NCI-H2029 (cell line): ENCODE measurements at regions not wholly inside any gene's neighbourhood (a gene's known extent, or its start where the extent isn't known, plus 50 kb on each side); places are given as distances from the start of the nearest gene placed in this dataset.
"Not testable (repeated sequence)": the region's sequence is repeated elsewhere in the genome, so short reads cannot be mapped to it uniquely, and the experiment has no call there.

ENCODE experiments used
- DNase-seq: peaks from one replicate; lab custom pipeline; 2025; lab: John Stamatoyannopoulos, UW

DNA sequence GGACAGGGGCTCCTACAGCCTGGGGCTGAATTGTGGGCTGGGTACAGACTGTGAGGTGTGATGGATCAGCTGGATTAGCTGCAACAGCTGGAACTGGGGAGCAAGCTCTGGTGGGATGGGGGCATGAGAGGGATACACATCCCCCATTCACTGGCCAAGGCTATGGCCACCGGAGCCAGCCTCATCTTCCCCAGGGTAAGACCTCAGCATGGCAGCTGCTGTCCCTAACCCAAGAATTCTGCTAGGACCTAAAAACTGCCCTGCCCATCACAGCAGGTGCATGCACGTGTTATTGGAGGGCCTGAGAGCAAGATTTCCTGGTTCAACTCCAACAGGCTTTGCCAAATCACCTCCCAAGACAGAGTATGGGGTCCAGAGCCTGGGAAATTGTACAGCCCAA lies 258.6 kb upstream of the AGTR2 start:
- DNase-seq, result no peak

DNA sequence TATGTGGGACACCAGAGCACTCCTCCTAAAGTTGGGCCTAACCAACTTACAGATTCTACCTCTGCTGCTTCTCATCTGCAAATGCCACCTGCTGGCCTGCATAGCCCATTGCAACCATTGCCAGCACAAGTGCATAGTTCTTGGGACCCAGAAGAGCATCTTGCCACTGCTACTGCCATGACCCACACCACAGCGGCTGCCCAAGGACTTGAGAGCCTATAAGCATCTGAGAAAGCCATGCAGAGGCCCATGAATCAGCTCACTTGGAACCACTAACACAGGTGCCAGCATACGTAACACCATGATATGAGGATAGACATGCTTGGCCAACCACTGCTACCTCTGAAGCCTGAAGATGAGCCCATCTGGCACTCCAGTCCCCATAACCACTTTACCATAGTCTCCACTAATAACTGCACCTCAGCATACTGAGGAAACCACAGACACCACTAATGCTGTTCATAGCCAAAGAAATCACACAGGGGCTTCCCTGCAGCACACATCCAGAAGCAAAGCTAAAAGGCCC lies 258.1 kb upstream of the AGTR2 start:
- DNase-seq, result no peak

DNA sequence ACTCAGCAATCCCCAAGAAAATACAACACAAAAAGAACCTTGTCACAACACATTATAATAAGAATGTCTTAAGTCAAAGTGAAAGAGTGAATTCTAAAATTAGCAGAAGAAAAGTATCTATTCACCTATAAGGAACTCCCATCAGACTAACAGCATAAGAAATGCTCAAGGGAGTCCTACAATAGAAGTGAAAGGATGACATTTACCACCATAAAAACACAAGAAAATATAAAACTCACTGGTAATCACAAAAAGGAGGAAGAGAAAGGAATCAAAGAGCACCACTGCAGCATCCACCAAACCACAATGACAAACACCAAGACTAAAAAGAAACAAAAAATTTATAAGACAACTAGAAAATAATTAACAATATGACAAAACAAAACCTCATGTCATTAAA lies 257.0 kb upstream of the AGTR2 start:
- no peak for DNase-seq

DNA sequence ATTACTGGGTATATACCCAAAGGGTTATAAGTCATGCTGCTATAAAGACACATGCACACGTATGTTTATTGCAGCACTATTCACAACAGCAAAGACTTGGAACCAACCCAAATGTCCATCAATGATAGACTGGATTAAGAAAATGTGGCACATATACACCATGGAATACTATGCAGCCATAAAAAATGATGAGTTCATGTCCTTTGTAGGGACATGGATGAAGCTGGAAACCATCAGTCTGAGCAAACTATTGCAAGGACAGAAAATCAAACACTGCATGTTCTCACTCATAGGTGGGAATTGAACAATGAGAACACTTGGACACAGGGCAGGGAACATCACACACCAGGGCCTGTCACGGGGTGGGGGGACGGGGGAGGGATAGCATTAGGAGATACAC lies 254.9 kb upstream of the AGTR2 start:
- DNase-seq, result not testable (repeated sequence)

DNA sequence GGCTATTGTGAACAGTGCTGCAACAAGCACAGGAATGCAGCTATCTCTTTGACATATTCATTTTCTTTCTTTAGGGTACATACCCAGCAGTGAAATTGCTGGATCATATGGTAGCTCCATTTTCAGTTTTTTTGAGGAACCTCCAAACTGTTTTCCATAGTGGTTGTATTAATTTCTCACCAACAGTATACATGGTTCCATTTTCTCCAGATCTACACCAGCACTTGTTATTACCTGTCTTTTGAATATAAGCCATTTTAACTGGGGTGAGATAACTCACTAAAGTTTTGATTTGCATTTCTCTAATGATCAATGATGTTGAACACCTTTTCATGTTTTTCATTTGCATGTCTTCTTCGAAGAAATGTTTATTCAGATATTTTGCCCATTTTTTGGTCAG lies 241.1 kb upstream of the AGTR2 start:
- no peak for DNase-seq

DNA sequence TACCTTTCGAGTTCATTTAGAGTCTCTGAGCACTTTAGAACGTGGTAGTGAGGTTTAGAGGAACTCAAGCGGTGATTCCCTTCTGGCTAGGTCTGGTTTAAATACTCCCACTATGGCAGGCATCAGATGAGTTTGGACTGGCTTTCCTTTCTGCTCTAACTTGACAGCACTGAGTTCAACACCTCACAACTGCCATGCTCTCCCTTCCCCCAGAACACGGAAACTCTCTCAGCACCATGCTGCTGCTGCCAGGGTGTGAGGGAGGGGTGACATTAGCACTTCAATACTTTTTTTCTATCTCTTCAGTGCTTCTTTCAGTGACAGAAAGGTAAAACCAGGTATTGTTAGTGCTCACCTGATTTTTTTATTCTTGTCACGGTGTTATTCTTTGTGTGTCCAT lies 234.5 kb upstream of the AGTR2 start:
- DNase-seq, result no peak

DNA sequence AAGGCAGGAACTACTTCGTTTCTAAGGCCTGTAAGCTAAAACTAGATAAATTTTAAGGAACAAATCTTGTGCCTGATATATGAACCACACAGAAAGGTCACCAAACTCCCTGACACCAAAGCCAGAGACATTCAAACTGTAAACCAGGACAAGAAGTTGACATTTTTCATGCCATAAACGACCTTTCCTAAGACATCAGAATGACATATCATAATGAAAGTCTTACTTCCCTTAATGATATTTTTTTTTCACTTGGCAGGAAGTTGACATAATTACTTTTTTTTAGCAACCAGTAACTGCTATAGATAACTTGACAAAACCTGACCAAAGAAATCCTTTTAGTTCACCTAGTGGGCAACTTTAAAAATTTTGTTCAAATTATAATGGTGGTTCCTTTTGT lies 231.5 kb upstream of the AGTR2 start:
- DNase-seq, result no peak

DNA sequence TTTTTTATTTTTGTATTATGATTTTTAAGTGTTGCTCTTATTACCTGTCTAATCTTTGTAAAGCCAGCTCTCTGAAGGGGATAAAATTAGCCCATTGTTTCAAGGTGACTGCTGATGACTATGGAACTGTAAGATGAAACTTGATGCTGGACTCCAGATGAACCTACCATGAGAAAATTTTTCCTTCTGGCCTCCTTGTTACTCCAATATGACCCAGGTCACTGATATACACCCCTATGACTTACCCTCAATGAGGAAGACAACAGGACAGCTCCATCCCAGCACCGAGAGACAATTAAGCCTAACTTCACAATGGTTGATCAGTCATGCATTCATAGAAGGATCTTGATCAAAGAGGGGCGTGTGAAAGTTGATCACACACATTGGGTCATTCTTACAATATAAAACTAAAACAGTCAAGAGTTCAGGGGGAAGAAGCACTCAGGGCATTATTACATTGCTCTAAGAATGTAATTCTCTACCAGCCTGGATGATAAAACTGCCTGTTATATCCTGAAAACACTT lies 230.8 kb upstream of the AGTR2 start:
- no peak for DNase-seq

DNA sequence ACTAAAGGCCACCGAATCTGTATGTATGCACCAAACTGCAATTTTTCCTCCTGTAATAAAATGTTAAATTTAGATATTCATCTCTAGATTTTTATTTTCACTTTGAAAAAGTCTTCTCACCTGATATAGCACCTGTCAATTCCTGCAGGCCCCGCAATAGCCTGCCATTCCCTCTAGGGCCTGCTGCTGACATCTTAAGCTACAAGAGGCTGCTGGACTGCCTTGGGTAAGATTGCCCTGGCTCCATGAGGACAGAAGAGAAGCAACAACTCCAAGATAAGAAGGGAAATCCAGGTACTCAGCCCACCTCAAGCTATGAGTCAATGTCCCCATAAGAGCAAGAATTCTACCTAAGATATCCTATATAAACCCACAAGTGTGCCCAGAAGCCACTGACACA lies 230.2 kb upstream of the AGTR2 start:
- DNase-seq, result no peak

DNA sequence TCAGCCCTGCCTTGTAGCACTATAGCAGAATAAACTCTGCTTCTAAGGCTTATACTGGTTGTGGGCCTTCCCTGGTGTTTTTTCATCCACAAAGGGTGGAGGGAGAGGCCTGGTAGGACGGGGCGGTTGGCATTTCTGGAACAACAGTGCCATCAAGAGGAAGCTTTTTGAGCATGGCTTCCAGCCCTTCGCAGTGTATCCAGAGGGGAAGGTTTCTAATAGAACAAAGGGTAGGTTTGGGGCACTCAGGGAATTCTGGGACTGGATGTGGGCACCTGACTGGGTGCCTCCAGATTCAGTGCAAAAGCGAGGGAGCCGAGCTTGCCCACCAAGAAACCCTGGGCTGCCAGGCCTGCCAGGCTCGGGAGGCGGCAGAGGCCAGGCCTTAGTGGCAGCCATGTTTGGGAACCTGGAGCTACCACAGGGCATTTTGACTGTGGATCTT lies 229.6 kb upstream of the AGTR2 start:
- DNase-seq, result peak; percentile 70

DNA sequence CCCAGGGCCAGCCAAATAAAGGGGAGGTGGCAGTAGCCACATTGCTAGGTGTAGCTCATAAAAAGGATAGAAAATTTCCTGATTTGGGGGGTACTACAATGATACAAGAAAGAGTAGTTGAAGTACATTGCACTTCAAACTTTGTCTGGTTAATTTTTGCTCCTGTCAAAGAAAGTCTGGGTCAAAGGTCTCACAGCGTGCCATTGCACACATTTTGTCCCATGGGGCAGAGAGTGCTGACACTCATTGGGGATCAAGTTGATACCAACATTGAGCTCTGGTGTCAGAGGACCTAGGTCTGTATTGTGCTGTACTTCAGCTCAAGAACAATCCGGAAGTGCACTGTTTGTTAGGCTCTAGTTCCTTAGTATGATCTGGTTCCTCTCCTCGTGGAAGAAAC lies 229.2 kb upstream of the AGTR2 start:
- DNase-seq, result no peak

DNA sequence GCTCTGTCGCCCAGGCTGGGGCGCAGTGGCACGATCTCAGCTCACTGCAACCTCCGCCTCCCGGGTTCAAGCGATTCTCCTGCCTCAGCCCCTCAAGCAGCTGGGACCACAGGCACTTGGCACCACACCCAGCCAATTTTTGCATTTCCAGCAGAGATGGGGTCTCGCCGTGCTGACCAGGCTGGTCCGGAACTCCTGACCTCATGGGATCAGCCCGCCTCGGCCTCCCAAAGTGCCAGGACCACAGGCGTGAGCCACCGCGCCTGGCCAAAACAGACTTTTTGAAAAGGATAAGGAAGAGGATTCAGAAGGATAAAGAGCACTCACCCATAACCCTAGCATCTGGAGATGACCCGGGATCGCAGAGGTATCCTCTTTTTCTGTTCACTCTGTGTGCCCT lies 224.5 kb upstream of the AGTR2 start:
- no peak for DNase-seq

DNA sequence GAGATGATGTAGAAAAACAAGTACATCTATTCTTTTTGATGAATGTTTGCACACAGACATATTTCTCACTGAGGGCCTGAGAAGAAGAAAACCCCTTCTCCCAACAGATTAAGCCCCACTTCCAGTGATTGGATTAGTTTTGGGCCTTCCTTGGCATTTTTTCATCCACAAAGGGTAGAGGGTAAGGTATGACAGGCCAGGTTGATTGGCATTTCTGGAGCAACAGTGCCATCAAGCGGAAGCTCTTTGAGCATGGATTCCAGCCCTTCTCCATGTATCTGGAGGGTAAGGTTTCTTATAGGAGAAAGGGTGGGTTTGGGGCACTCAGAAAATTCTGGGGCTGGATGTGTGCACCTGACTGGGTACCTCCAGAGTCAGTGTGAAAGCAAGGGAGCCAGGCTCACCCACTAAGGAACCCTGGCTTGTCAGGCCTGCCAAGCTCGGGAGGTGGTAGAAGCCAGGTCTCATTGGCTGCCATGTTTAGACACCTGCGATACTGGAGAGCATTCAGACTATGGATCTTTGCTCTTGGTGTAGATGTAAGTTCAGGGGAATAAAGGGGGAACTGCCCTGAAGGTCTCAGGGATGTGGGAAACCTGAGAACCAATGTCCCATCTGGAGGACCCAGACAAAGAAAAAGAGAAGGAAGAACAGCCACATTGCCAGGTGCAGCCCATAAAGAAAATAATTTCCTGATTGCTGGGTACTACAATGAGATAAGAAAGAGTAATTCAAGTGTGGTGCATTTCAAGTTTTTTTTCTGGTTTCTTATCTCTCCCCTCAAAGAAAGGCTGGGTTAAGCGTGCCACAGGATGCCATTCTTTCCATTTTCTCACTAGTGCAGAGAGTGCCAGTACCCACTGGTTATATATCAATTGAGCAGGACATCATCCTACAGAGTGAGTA lies 222.3 kb upstream of the AGTR2 start:
- no peak for DNase-seq

DNA sequence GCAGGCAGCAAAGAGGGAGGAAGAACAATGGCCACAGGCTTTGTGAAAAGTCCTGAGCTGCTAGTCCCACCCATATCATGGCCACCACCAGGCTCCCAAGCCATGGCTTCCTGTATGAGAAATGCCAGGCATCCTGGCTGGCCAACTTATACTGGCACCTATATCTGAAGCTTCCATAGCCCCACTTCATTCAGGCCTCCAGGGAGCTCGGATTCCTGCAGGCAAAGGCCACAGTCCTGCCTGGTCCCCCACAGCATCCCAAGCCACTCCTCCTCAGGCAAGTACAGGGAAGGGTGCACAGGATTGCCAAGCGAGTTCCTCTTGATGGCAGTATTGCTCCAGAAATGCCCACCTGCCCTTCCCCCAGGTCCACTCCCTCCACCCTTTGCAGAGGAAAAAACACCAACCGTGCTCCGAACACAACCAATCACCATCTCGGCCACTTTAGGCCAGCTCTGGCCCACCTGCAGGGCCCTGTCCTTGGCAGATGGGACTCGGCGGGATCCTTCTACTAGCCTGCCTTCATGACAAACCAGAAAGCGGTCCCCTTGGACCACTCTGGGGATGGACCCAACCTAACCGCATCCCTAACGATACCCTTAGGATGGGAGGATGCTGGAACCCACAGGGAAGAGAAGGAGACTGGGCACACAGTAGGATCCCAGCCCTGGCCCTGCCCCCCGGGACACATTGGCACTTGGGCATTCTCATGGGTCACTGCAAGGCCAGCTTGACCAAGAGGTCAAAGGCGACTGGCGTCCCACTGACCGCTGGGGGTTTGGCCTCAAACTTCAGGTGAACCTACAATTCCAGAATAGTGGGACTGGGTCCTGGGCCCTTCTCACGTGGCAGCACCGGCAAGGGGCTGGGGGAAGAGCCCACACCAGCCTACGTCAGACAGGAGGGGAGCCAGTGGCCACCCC lies 220.4 kb upstream of the AGTR2 start:
- no peak for DNase-seq

DNA sequence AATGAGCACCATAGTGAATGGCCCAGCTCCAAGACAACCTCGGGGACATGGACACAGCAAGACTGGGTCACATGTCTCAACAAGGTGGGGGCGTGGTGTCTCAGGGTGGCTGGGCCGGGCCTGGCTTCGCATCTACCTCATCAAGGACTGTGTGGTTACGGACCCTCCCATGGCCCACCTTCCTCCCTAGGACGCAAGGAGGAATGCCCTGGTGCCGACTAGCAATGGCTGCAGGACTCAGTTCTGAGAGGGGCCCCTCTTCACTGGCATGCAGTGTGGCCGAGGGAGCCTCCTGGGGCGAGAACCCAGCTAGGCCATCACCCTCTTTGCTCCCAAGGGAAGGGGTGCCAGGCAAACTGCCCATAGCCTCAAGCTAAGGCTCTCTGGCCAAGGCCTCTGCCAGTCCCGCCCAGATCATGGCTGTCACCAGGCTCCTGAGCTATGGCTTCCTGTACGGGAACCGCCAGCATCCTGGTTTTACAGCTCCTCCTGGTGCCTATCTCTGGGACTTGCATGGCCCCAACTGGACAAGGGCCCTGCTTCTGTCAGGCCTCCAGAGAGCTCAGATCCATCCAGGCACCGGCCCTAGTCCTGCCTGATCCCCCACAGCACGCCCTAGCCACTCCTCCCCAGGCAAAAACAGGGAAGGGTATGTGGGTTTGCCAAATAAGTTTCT lies 218.0 kb upstream of the AGTR2 start:
- DNase-seq, result no peak

DNA sequence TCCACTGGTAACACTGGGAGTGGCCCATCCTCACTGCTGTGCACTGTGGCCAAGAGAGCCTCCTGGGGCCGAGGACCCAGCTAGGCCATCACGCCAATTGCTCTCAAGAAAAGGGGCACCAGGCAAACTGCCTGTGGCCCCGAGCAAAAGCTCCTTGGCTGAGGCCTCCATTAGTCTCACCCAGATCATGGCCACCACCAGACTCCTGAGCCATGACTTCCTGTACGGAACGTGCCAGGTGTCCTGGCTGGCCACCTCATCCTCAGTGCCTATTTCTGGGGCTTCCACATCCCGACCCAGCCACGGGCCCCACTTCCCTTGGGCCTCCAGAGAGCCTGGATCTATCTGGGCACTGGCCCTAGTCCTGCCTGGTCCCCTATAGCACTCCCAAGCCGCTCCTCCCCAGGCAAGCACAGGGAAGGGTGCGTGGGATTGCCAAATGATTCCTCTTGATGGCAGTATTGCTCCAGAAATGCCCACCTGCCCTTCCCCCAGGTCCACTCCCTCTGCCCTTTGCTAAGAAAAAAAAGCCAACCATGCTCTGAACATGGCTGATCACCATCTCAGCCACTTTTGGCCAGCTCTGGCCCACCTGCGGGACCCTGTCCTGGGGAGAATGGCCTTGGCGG lies 212.6 kb upstream of the AGTR2 start:
- no peak for DNase-seq

DNA sequence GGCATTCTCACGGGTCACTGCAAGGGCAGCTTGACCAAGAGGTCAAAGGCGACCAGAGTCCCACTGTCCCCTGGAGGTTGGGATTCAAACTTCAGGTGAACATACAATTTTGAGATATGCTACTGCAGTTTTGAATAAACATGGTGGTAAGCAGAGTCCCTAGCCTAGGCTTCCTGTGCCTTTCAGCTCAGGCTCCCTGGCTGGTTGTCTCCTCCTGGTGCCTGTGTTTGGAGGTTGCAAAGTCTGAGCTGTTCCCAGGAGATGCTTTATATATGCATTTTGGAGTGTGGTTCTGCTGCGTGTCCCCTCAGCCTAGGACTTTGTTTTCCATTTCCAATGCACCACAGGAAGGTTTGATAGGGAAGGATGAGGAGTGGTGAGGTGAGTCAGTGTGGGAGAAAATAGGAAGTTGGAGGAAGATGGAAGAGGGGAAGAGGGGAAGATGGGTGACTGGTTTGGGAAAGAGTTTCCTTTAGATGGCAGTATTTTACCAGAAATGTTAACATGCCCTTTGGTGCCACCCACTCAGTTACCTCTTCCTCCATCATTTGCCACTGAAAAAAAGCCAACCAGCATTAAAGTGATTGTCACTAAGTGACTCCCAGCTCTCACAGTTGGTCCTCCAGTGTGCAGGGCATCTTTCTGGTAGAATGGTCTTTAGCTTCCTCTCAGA lies 211.7 kb upstream of the AGTR2 start:
- no peak for DNase-seq

DNA sequence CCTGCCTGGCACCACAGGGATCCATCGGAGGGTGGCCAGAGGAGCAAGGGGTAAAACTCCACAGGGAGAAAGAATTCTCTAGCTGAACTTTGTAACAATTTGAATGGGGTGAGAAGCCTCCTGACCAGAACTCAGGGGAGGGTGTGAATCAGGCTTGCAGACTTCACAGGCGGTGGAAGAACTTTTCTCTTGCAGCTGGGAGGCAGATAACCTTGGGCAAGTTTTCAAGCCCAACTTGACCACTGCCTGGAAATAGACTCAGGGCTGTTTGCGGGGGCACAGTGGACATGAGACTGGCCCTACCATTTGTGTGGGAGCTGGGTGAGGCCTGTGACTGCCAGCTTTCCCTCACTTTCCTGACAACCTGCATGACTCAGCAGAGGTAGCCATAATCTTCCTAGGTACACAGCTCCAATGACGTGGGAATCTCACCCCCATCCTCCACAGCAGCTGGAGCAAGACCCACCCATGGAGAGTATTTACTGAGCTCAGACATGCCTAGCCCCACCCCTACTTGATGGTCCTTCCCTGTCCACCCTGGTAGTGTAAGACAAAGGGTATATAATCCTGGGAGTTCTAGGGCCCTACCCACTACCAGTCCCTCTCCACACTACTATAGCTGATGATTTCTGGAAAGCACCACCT lies 210.0 kb upstream of the AGTR2 start:
- DNase-seq, result no peak

DNA sequence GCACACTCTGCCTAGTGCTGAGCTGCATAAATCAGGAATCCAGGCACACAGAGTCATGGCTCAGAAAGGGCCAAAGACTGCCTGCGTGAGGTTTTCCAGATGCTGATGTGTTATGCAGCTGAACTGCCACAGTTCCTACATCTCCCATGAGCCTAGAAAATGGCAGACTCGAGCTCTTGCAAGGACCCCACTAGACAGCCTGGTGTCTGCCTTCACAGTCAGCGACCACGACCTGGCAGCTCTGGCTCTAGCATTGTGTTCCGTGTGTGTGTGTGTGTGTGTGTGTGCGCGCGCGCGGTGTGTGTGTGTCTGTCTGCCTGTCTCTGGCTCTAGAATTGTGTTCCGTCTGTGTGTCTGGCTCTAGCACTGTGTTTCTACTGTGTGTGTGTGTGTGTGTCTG lies 203.6 kb upstream of the AGTR2 start:
- no peak for DNase-seq
